DMS114 treated with DMSO at 0.1 percent for 48 hours (cell line): ENCODE measurements at regions not wholly inside any gene's neighbourhood (a gene's known extent, or its start where the extent isn't known, plus 50 kb on each side); places are given as distances from the start of the nearest gene placed in this dataset.

Experiments
- DNase-seq: peaks from one replicate; lab custom pipeline; 2025; ENCODE audit not compliant: unreplicated experiment; lab: John Stamatoyannopoulos, UW

- DNase-seq, result no peak
Observed at GRCh38 chr1:36689992-36690391, 207.3 kb upstream of the CSF3R start.

DNA sequence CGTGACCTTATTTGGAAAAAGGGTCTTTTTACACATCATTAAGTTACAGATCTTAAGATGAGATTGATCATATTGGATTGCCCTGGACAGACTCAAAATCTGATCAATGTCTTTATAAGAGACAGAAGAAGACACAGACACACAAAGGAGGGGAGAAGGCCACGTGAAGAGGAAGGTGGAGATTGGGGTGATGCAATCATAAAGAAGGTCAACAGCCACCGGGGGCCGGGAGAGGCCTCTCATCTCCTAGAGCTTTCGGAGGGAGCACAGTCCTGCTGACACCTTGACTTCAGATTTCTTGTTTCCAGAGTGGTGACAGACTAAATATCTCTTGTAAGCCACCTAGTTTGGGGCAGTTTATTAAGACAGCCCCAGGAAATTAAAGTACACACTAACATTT is 204.6 kb upstream of the CSF3R start:
- DNase-seq, result no peak

DNA sequence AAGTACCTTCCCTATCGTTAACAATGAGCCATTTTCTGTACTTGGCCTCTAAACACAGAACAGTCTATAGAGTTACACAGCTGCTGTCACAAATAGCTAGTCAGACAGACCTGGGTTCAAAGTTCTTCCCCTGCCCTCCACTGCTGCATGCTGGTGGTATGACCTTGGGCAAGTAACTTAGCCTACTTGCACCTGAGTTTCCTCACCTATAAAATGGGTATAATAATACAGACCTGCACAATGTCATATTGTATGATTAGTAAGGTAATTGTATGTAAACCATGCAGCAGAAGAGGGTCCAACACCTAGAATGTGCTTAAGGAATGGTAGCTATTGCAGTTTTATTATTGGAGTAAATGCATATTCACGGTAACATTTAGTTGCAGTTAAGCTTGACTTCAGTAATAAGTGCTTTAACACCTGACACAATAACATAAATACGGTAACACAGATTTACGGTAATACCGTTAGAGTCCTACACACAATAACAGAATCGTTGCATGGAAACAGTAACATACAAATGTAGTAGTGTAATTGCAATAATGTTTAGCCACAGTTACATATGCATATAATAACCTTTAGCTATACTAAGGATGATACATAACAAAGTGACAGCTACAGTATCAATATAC is 193.3 kb upstream of the CSF3R start:
- no peak for DNase-seq

GRCh38 chr1:36675106-36675505 is 192.4 kb upstream of the CSF3R start:
- no peak for DNase-seq

DNA sequence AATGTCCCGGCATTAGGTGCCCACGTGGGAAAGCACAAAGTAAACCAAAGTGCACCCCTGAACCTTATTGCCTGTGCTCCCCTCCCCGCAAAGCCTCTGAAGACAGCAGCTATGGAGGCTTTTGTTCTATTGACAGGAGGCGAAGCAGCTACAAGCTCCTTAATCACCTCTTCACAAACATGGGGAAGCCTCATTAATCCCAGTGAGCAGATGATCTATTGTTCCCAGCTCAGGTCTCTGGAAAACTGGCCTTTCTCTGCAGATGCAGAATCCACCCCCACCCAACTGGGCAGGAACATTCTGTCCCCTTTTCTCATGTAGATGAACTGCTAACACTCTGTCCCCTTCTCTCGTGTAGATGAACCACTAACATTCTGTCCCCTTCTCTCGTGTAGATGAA is 190.5 kb upstream of the CSF3R start:
- DNase-seq, result no peak

DNA sequence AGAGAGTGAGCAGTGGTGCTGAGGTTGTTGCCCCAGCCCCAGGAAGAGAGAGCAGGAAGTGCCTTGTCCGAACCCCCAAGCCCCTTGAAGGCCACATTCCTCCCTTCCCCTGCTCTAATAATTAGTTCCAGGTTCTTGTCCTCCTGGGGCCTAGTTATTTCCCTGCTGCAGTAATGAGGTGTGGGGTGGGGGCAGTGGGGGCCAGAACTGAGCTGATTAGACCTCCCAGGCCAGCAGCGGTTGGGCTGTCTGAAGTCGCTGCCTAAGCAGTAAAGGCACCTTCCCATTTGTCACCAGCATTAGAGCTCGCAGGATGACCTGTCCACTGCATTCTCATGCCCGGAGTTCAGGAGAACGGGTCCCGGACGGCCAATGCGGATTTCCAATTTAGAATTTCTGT is 186.5 kb upstream of the CSF3R start:
- no peak for DNase-seq

GRCh38 chr1:36667836-36668235 is 185.1 kb upstream of the CSF3R start:
- DNase-seq, result no peak

GRCh38 chr1:36667256-36667655 is 184.5 kb upstream of the CSF3R start:
- DNase-seq, result no peak

- DNase-seq, result no peak
Observed at GRCh38 chr1:36665478-36666080, 182.9 kb upstream of the CSF3R start.

- no peak for DNase-seq
Observed at GRCh38 chr1:36664571-36665287, 182.0 kb upstream of the CSF3R start.

DNA sequence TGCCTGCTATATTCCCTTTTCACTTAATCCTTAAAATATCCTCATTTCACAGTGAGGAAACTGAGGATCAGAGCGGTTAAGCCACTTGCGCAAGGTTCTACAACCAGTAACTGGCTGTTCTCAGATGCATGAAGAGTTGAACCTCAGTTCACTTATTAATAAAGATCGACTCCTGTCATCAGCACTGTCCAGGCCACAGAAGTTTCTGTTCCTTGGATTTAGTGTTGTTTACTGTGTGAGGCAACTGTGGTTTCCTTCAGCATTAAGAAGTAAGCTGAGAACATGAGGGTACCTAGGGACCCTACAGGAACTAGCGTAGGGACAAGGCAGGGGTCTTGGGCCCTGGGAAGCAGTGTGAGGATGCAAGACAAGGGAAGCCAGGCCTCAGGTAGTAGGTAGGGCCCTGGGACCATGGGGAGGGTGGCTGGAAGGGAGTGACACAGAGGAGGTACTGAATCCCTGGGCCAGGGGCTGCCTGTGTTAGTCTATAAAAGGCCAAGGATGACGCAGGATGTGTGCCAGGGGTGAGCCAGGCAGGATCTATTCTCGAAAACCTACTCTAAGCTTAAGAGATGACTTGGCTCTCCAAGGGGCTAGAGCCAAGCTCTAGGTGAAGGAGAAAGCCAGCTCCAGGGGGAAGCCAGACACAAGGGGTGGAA is 181.2 kb upstream of the CSF3R start:
- no peak for DNase-seq

- DNase-seq, result no peak
Observed at GRCh38 chr1:36658838-36659237, 176.1 kb upstream of the CSF3R start.

DNA sequence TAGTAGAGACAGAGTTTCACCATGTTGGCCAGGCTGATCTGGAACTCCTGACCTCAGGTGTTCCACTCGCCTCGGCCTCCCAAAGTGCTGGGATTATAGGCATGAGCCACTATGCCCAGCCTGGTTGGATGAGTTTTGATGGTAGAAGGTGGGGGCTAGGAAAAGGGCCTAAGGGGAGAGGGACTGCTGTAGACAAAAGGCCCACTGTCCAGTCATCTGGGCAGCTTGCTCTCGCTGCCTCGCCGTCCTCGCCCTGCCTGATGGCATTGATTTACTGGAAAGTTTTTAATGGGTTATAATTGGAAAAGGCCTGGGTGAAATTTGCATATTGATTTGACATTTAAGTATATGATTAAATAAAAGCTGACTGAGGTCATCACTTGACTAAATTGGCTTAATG is 175.1 kb upstream of the CSF3R start:
- no peak for DNase-seq

- DNase-seq, result no peak
Observed at GRCh38 chr1:36656838-36657237, 174.1 kb upstream of the CSF3R start.

GRCh38 chr1:36656271-36656670 is 173.6 kb upstream of the CSF3R start:
- no peak for DNase-seq

- no peak for DNase-seq
Observed at GRCh38 chr1:36654586-36654985, 171.9 kb upstream of the CSF3R start.

DNA sequence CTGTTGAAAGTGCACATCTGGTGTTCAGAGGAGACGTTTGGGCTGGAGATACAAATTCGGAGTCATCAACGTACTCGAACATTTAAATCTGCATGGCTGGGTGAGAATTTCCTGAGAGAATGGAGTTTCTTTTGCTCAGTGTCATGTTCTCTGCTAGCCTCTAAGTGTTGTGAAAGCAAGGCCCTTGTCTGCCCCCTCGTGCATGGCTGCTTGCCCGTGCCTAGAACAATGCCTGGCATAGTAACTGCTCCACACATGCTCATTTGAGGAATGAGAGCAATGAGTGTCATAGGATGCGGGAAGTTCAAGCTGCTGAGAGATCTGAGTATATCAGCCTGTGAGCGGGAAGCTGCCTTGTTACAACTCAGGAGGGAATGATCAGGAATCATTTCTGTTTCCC is 171.1 kb upstream of the CSF3R start:
- DNase-seq, result no peak

- no peak for DNase-seq
Observed at GRCh38 chr1:36652586-36652985, 169.9 kb upstream of the CSF3R start.

GRCh38 chr1:36652011-36652410 is 169.3 kb upstream of the CSF3R start:
- DNase-seq, result no peak

- no peak for DNase-seq
Observed at GRCh38 chr1:36651176-36651910, 168.6 kb upstream of the CSF3R start.
